Stimulated activated naive CD8-positive, alpha-beta T cell treated with anti-CD3 and anti-CD28 coated beads, Interleukin-15, Interleukin-2, amounts not matched to agents 100 ng/mL and 50 ng/mL, for 24 hours (primary cell): ENCODE measurements at regions not wholly inside any gene's neighbourhood (a gene's known extent, or its start where the extent isn't known, plus 50 kb on each side); places are given as distances from the start of the nearest gene placed in this dataset.

ENCODE experiments used
- H3K27ac Mint-ChIP-seq: one replicate; pipeline ENCODE4 v1.8.0; 2021; ENCODE audit warnings: mild to moderate bottlenecking, mixed read lengths
- H3K27me3 Mint-ChIP-seq: one replicate; pipeline ENCODE4 v1.8.0; 2021; ENCODE audit warnings: mixed read lengths
- H3K36me3 Mint-ChIP-seq: one replicate; pipeline ENCODE4 v1.8.0; 2021; ENCODE audit warnings: low read depth, mixed read lengths
- H3K4me1 Mint-ChIP-seq: one replicate; pipeline ENCODE4 v1.8.0; 2021; ENCODE audit warnings: low read depth, mixed read lengths
- H3K4me3 Mint-ChIP-seq: one replicate; pipeline ENCODE4 v1.8.0; 2021; ENCODE audit warnings: mild to moderate bottlenecking, mixed read lengths
- H3K9me3 Mint-ChIP-seq: one replicate; pipeline ENCODE4 v1.8.0; 2021; ENCODE audit warnings: mixed read lengths

DNA sequence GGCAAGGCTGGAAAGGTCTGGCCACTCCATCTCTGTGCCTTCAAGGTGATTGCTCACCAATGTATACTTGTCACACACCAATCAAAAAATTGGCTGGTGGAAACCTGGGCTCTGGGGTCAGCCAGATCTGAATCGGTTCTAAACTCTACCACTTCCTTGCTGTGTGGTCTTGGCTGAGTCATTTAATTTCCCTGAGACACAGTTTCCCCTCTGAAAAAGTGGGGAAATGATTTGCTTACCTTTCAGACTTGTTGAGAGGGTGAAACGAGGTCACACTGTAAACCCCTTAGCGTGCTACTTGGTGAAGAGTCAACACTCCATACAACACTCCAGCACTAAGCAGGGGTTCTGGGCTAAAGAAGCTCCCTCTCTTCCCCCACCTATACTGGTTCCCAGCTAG, 252.3 kb upstream of the ZIC3 start:
- Mint-ChIP-seq H3K4me1 (no peaks in the 10 kb centered on the region), H3K27ac (no peak overlapping the region), H3K4me3 (no peak overlapping the region), H3K36me3 (no peaks in the 10 kb centered on the region), H3K27me3 (no peaks in the 10 kb centered on the region), H3K9me3 (no peaks in the 10 kb centered on the region)

- no peaks in the 10 kb centered on the region for H3K4me1 Mint-ChIP-seq
- H3K36me3 Mint-ChIP-seq, result no peaks in the 10 kb centered on the region
- H3K4me3 Mint-ChIP-seq, result no peak overlapping the region
- no peaks in the 10 kb centered on the region for H3K27me3 Mint-ChIP-seq
- H3K9me3 Mint-ChIP-seq, result no peaks in the 10 kb centered on the region
- no peak overlapping the region for H3K27ac Mint-ChIP-seq
Observed at GRCh38 chrX:137305404-137305803, 260.5 kb upstream of the ZIC3 start.

GRCh38 chrX:137297167-137297566, 263.4 kb upstream of the GPR101 start:
- H3K4me3 Mint-ChIP-seq, result no peak overlapping the region
- H3K4me1 Mint-ChIP-seq, result no peaks in the 10 kb centered on the region
- no peaks in the 10 kb centered on the region for H3K9me3 Mint-ChIP-seq
- H3K27me3 Mint-ChIP-seq, result no peaks in the 10 kb centered on the region
- H3K36me3 Mint-ChIP-seq, result no peaks in the 10 kb centered on the region
- no peak overlapping the region for H3K27ac Mint-ChIP-seq

GRCh38 chrX:137290011-137290410, 256.2 kb upstream of the GPR101 start:
- Mint-ChIP-seq H3K27me3 (no peaks in the 10 kb centered on the region), H3K4me1 (no peaks in the 10 kb centered on the region), H3K9me3 (no peaks in the 10 kb centered on the region), H3K27ac (no peak overlapping the region), H3K4me3 (no peak overlapping the region), H3K36me3 (no peaks in the 10 kb centered on the region)

DNA sequence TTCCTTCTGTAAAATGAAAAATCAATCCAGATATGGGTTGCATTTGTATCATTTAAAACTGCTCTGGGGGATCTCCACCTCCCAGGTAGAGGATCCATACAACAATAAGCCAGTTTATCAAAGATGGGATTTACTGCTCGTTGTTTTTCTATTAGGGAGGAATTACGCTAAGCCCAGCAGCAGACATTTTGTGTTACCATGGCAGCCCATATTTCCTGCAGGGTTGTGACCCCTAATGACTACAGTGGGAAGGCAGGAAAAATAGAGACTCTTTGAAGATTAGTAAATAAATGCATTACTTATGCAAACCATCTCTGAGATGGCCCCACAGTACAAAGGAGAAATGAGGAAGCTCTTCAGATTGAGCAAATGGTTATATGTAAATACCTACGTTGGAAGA, 253.4 kb upstream of the GPR101 start:
- Mint-ChIP-seq H3K9me3 (no peaks in the 10 kb centered on the region), H3K4me3 (no peak overlapping the region), H3K36me3 (no peaks in the 10 kb centered on the region), H3K4me1 (no peaks in the 10 kb centered on the region), H3K27ac (no peak overlapping the region), H3K27me3 (no peaks in the 10 kb centered on the region)

GRCh38 chrX:137286423-137286822, 252.6 kb upstream of the GPR101 start:
- H3K4me3 Mint-ChIP-seq, result no peak overlapping the region
- H3K27me3 Mint-ChIP-seq, result no peaks in the 10 kb centered on the region
- no peaks in the 10 kb centered on the region for H3K4me1 Mint-ChIP-seq
- no peaks in the 10 kb centered on the region for H3K9me3 Mint-ChIP-seq
- H3K36me3 Mint-ChIP-seq, result no peaks in the 10 kb centered on the region
- H3K27ac Mint-ChIP-seq, result no peak overlapping the region

DNA sequence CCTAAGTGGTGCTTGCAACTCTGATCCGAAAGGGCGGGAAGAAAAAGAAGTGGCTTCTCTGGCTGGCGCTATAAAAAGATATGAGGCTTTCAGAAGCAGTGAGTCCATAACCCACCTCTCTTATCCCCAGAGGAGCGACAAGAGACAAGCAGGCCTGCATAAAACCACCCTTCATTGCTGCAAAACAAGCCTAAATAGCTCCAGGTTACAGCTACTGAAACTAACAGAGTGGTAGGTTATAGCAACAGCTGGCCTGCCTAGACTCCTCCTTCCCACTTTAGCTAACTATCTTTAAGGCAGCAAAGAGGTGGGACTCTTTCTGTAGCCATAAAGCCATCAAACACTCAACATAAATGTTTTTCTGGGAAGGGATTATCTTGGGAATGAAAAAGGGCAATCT, 245.0 kb upstream of the GPR101 start:
- H3K4me1 Mint-ChIP-seq, result no peaks in the 10 kb centered on the region
- H3K9me3 Mint-ChIP-seq, result no peaks in the 10 kb centered on the region
- H3K4me3 Mint-ChIP-seq, result no peak overlapping the region
- no peak overlapping the region for H3K27ac Mint-ChIP-seq
- H3K36me3 Mint-ChIP-seq, result no peaks in the 10 kb centered on the region
- no peaks in the 10 kb centered on the region for H3K27me3 Mint-ChIP-seq

DNA sequence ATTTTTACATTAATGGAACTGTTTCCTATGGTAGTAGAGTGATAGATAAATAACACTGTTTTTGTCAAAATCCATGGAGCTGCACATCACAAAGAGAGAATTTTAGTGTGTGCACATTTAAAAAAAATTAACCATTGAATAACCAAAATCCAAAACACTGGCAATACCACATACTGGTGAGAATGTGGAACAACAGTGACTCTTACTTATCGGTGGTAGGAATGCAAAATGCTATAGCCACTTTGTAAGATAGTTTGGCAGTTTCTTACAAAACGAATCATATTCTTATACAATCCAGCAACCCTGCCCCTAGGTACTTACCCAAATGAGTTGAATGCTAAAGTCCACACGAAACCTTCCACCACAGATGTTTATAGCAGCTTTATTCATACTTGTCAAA, 229.6 kb upstream of the GPR101 start:
- Mint-ChIP-seq H3K36me3 (no peaks in the 10 kb centered on the region), H3K9me3 (no peaks in the 10 kb centered on the region), H3K27ac (no peak overlapping the region), H3K27me3 (no peaks in the 10 kb centered on the region), H3K4me3 (no peak overlapping the region), H3K4me1 (no peaks in the 10 kb centered on the region)

GRCh38 chrX:137245183-137245582, 211.4 kb upstream of the GPR101 start:
- peaks cover 4% of the 10 kb centered on the region for H3K9me3 Mint-ChIP-seq

GRCh38 chrX:137236837-137237236, 203.0 kb upstream of the GPR101 start:
- Mint-ChIP-seq H3K27ac (no peak overlapping the region), H3K4me1 (peaks cover 17% of the 10 kb centered on the region), H3K9me3 (no peaks in the 10 kb centered on the region), H3K36me3 (no peaks in the 10 kb centered on the region), H3K27me3 (no peaks in the 10 kb centered on the region), H3K4me3 (no peak overlapping the region)

More at GRCh38 chrX:137245183-137245582, 211.4 kb upstream of the GPR101 start:
- Mint-ChIP-seq H3K27ac (no peak overlapping the region), H3K4me1 (no peaks in the 10 kb centered on the region), H3K4me3 (no peak overlapping the region), H3K27me3 (no peaks in the 10 kb centered on the region), H3K36me3 (no peaks in the 10 kb centered on the region)

- Mint-ChIP-seq H3K9me3 (no peaks in the 10 kb centered on the region), H3K4me1 (peaks cover 17% of the 10 kb centered on the region), H3K4me3 (no peak overlapping the region)
Observed at GRCh38 chrX:137234651-137235402, 201.0 kb upstream of the GPR101 start.

DNA sequence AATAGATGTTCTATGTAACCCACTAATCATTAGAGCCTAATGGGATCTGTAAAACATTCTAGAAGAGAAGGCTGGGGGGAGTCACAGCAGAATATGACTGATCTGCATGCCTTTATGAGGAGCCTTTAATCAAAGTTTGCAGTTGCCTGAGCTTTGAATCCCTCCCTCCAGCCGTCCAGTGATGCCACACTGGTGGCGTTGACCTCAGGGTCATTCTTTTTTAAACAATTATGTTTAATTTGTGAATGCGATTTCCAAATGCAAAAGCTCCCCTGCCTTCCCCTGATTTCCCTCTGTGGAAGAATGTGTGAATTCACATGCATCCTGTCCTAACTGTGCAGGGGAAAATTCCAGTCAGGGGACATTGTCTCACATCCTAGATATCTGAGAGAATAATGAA, 199.7 kb upstream of the GPR101 start:
- peaks cover 17% of the 10 kb centered on the region for H3K4me1 Mint-ChIP-seq
- no peaks in the 10 kb centered on the region for H3K9me3 Mint-ChIP-seq
- H3K4me3 Mint-ChIP-seq, result no peak overlapping the region

More at GRCh38 chrX:137234651-137235402, 201.0 kb upstream of the GPR101 start:
- Mint-ChIP-seq H3K27me3 (no peaks in the 10 kb centered on the region), H3K36me3 (no peaks in the 10 kb centered on the region), H3K27ac (no peak overlapping the region)

GRCh38 chrX:137227151-137227550, 193.4 kb upstream of the GPR101 start:
- H3K4me3 Mint-ChIP-seq, result no peak overlapping the region
- no peak overlapping the region for H3K27ac Mint-ChIP-seq
- no peaks in the 10 kb centered on the region for H3K36me3 Mint-ChIP-seq
- H3K4me1 Mint-ChIP-seq, result no peaks in the 10 kb centered on the region
- H3K9me3 Mint-ChIP-seq, result peaks cover 8% of the 10 kb centered on the region
- H3K27me3 Mint-ChIP-seq, result no peaks in the 10 kb centered on the region

More for the DNA sequence above, 199.7 kb upstream of the GPR101 start:
- Mint-ChIP-seq H3K36me3 (no peaks in the 10 kb centered on the region), H3K27me3 (no peaks in the 10 kb centered on the region), H3K27ac (no peak overlapping the region)

DNA sequence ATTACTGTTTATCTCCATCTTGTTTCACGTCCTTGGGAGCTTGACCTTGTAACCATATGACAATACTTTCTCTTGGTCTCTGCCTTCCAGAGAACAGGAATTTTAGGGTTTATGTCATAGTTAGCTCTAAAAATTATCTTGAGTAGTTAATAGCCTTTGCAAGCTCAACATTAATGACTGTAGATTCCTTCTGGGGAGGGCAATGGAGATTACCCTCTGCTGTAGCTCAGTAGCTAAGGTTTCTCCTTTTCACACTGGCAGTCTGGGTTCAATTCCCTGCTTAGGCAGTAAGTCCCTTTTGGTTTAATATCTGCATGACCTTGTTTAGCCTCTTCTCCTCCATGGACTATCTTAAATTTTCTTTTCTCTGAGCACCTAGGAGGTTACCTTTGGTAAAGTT, 181.7 kb upstream of the GPR101 start:
- H3K27me3 Mint-ChIP-seq, result no peaks in the 10 kb centered on the region
- H3K4me3 Mint-ChIP-seq, result no peak overlapping the region
- no peaks in the 10 kb centered on the region for H3K4me1 Mint-ChIP-seq
- H3K36me3 Mint-ChIP-seq, result no peaks in the 10 kb centered on the region
- H3K27ac Mint-ChIP-seq, result no peak overlapping the region
- no peaks in the 10 kb centered on the region for H3K9me3 Mint-ChIP-seq

DNA sequence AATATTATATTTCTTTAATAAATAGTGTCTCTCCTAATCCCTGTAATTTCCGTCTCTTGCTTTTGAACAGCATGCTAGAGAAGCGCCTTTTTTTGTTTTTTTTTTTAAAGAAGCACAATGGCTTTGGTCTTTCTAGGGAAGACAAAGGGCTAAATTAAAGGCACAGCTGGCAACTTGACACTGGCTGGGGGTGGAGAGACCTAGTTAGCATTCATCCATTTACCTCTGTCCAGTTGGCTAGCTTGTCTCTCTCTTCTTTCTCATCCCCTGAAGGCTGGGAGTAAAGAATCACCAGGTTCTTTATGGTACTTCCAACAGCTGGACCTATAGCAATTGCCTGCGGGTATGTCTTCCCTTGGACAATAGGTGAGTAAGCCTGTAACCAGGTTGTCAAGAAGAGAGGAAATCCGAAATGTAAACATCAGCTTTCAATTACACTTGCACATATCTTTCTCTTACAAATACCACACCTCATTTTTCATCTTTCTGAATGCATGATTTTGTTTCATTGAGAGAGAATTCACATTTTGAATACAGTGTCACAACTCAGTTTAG, 178.4 kb upstream of the GPR101 start:
- no peaks in the 10 kb centered on the region for H3K27me3 Mint-ChIP-seq
- no peaks in the 10 kb centered on the region for H3K9me3 Mint-ChIP-seq
- H3K27ac Mint-ChIP-seq, result no peak overlapping the region
- H3K4me1 Mint-ChIP-seq, result no peaks in the 10 kb centered on the region
- no peaks in the 10 kb centered on the region for H3K36me3 Mint-ChIP-seq
- H3K4me3 Mint-ChIP-seq, result no peak overlapping the region

DNA sequence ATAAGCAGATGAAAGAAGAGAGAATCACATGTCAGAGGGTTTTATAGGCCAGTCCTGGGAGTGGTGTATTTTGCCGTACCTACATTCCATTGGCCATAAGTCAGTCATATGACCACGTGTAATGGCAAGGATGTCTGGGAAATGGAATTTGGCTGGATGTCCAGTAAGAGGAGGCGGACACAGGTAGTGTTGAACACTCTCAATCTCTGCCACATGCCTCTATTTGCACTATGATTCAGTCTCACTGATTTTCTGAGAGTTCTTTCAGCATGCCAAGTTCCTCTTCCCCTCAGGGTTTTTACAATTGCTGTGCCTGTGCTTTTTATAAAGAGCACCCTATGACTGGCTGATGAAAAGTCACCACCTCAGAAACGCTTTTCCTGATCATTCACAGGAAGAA, 164.2 kb upstream of the GPR101 start:
- Mint-ChIP-seq H3K4me1 (no peaks in the 10 kb centered on the region), H3K27me3 (no peaks in the 10 kb centered on the region), H3K9me3 (no peaks in the 10 kb centered on the region), H3K36me3 (no peaks in the 10 kb centered on the region), H3K4me3 (no peak overlapping the region), H3K27ac (no peak overlapping the region)
